GM19455 (cell line): ENCODE measurements at regions not wholly inside any gene's neighbourhood (a gene's known extent, or its start where the extent isn't known, plus 50 kb on each side); places are given as distances from the start of the nearest gene placed in this dataset.

Source experiments
- ATAC-seq: cut with Tn5 transposase; IDR thresholded peaks from one replicate; pipeline ENCODE4 v1.9.1; 2021; ENCODE audit not compliant: unreplicated experiment

DNA sequence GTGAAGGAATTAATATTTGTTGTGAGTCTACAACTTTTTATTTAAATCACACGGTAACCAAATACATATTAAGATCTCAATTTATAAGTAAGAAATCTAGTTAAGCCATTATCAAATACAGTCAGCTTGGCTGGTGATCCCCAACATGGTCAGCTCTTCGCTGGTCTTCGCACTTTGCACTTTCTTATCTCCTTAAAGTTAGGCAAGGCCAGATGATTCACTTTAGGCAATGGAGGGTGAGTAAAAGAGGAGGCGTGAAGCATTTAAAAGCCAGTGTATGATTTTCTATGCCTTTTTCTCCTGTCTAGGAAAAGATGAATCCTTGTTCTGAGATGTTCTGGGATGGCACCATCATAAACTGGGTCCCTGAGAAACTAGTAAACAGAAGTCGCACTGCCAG is 793.7 kb upstream of the ARGLU1 start:
- ATAC-seq: no peak

DNA sequence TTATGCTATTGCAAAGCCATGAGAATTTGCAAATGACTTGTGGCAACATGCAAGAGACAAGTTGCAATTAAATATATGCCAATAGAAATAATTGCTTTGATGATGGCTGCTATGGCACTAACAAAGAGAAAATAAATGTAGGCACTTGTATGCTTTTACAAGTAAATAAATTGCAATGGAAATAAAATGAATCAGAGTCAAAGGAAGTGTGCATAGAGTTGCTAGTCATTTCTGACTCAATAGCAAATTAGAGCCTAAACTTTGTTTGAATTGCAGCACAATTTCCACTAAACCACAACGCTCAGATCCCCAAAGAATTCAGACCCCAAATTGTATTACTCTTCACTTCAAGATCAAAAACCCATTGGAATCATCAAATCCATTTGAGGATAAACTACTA is 792.1 kb upstream of the ARGLU1 start:
- ATAC-seq: no peak

DNA sequence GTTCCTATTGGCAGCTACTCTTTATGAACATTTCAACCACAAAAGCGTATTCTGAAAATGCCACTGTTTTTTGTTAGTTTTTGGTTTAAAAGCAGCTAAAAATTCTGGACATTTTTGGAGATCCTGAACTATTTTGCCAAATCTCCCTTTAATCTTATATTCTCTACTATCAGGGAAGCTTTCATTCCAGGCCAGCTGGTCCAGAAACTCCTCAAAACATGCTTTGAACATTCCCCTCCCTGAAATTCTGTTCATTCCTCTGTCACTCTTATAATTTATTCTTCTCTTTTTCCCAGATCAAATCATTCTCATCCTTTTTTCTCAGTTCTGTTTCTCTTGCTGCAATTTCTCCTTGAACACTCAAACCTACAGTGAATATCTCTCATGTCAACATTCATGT is 790.9 kb upstream of the ARGLU1 start:
- ATAC-seq: no peak

DNA sequence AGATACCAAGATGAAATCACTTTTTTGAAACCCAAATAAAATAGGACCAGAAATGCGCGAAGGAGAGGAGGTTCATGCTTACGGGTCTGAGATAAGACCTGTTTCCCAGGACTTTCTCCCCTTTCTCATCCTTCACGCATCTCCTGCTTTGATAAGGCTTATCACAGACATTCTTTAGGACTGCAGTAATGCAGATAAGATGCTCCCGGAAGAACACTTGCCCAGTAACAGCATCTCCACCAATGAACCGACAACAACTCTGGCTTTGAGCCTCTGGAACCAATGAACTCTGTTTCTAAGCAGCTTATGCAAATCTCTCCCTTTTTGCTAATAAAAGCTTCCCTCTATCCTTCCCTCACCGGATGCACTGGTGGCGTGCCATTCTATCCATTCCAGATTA is 783.4 kb upstream of the ARGLU1 start:
- no peak for ATAC-seq

DNA sequence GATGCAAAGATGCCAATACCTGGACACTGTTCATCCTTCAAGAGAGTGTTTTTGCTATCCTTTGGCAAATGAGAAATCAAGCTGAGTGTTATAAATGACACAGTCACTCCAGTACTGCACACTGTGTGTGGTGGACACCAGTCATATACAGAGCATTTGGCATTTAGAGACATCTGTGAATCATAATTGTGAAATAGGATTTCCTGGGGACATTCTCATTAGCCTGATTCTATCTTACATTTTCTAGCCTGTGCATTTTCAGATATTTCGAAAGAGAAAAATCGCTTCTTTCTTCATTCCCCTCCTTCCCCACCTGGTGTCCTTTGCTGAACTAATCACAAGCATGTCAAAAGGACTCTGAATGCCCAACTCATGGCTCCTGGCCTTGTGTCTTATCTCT is 781.0 kb upstream of the ARGLU1 start:
- ATAC-seq: no peak

DNA sequence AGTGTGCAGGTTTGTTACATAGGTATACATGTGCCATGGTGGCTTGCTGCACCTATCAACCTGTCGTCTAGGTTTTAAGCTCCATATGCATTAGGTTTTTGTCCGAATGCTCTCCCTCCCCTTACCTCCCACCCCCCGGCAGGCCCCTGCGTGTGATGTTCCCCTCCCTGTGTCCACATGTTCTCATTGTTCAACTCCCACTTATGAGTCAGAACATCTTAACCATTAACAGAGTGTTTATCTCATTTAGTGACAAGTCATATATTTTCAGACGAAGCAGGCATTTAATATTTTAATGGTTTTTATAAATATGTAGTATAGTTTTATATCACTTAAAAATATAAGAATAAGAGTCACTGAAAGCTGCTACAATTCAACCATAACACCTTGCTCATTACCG is 780.5 kb upstream of the ARGLU1 start:
- ATAC-seq: no peak

DNA sequence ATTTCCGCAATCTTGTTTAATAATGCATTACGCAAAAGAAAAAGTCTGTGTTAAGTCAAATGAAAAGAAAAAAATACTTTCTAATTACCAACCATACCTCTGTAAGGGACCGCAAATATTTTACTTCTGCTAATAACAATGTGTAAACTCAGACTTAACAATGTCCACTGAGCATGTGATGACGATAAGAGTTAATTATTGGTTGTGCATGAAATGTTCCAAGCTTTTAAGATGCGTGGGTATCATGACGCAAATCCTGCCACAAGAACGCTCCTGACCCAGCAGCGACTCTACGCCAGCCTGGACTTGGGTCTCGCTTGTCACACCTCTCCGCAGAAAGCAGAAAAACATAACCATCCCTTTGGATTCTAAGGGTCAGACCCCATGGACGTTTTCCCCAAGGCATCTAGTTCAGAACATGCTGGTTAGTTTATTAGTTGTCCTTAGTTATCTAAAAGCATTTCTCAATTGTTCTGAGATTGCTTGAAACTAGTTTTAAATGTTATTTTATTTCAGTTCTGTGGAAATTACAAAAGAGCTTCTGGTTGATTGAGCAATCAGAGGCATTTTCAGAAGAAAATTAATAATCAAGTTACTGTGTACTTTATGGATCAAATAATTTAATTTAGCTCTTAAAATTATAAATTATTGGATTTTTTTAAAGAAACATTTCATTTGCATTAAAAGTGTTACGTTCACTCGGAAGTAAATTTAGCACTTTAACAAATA is 779.9 kb upstream of the ARGLU1 start:
- ATAC-seq: no peak

DNA sequence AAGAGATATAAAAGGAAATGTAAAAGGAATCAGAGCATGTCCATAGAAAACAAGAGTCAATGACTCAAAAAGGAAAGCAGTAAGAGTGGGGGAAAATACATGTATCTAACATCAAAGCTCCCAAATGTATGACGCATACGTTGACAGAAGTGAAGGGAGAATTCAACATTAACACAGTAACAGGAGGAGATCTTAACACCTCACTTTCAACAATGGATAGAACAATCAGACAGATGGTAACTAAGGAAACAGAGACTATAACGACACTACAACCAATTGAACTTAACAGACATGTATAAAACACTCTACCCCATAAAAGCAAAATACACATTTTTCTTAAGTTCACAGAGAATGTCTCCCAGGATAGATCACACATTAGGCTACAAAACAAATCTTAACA is 774.8 kb upstream of the ARGLU1 start:
- no peak for ATAC-seq

DNA sequence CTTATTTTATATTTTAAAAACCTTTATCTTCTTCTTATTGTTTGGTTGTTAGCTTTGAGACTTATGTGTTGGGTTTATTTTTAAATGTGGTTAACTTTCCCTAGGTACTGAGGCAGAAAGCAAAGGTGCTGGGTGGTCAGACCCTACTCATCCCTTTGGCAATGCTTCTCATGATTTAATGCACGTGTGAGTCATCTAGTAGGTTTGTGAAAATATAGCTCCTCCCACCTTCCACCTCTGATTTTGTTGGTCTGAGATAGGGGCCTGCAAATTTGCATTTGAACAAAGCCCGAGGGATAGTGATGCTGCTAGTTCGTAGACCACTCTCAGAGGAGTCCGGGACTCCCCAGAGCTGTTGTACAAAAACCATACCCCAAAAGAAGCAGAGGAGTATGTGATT is 771.3 kb upstream of the ARGLU1 start:
- ATAC-seq: no peak

DNA sequence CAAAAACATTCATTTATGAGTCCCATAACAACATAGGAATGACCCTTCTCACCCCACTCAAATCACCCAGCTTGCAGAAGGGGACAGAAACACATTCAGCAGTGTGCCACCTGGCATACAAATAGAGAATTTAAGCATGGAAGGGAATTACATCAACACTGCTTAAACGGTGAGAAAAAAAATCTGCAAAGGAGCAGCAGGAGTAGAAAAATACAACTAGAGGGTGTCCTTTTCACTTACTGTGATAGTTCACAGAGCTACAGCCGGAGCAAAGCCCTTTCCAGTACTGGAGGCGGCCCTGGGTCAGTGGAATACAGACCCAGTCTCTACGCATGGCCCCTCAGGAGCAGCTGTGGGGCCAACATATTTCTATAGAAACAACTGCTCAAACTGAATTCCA is 764.3 kb upstream of the ARGLU1 start:
- ATAC-seq: no peak

DNA sequence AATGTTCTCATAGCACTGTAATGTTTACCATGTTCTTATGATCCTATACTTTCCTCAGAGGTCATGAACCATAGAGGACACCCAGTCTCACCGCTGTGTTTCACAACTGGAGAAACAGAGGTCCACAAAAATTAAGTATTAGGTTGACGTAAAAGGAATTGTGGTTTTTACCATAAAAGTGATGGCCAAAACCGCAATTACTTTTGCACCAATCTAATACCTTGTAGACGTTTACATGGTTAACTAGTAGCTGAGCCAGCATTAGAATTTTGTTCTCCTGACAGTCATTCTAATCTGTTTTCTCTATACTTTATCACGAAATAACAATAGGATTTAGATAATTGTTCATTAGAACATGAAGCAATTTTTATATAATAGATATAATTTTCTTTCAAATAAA is 763.4 kb upstream of the ARGLU1 start:
- ATAC-seq: no peak

DNA sequence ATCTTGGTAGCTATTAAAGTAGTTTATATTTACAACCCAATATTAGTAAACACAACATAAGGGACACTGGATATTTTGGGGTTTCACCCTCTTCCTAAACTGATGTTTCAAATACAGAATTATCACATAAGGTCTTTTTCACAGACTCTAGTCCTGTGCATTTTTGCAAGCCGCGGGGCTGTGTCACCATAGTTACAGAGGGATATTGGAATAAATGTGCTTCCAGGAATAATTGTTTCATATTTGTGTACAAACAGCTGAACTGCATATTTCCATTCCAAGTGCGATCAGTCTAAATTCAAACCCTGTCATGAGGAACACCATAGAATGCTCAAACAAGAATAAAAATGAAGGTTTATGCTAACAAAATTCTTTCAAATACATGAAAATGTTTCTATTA is 762.5 kb upstream of the ARGLU1 start:
- no peak for ATAC-seq

DNA sequence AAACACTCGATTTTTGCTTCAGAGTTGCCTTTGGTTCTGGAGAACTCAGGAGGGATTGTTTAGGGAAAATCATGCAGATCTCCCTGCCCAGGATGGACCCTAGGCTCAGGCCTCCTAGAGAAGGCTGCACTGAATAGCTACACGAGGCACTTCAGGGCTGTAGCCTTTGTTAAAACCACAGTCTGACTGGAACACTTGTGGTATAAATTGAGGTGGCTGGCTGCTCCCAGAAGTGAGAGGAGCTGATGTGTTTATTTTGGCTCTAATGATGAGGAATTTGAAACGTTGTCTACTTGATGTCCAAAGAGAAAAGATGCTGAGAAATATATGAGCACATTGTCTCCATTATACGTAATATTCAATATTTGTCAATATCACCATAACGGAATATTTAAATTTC is 762.1 kb upstream of the ARGLU1 start:
- no peak for ATAC-seq

DNA sequence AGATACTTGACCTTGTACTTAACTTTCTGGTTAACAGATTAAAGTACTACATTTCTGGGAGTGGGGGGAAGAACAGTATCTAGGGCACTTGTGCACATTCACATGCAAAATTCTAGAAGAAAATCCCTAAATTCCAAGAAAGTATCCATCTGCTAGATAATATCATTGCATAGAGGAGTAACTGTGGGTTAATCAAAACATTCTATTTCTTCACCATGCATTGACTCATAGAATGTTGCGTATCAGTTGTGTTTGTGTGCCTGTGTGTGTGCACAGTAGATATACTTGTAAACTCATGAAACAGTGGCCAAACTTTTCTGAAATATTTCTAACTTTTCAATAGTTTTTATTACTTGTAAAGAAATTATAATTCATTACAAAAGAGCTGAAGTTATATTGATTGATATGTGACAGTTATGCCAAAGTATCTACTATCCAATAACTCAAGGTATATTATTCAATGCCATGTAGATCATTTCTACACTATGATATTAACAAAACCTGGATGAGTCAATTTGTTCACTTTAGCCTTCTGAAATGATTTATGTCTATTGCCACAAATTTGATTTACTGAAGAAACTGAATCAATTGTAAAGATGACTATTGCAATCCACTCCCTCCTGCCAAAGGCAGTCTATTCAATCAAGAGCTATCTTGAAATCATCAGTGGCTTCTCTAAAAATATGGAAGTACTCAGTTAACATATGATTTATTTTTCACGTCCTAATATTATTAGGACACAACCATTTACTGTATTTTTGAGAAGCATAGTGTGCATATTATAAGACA is 756.7 kb upstream of the ARGLU1 start:
- no peak for ATAC-seq

DNA sequence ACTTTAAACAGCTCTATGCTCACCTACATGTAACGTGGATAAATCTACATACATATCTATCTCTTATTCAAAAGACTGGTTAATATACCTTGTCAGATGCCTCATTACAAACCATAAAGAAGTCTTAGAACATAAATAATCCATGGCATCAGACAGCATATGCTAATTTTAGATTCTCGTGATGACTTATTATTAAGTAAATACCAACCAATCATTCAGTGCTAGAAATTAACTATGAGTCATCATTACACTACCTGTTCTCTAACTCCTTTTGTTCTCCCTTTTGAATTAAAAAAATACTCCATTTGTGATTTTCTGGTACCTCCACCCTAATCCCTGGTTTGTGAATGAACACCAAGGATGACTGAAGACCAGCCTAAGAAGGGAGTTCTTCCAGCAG is 754.3 kb upstream of the ARGLU1 start:
- no peak for ATAC-seq

DNA sequence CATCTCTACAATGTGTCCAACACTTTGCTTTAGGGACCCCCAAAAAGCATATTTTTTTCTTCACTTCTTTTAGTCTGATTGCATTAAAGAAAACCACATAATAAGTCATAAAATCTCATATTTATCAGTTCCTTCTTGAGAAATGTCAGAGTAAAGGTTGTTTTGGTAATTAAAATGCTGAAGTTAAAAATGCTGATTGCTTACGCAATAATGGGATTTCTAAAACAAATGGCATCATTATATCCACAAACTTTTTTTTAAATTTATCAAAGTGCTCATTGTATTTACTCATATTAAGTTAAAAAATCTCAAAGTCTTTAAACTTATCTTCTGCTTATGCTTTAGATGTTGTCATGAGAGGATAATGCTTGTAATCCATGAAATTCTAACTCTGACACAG is 737.2 kb upstream of the ARGLU1 start:
- no peak for ATAC-seq

DNA sequence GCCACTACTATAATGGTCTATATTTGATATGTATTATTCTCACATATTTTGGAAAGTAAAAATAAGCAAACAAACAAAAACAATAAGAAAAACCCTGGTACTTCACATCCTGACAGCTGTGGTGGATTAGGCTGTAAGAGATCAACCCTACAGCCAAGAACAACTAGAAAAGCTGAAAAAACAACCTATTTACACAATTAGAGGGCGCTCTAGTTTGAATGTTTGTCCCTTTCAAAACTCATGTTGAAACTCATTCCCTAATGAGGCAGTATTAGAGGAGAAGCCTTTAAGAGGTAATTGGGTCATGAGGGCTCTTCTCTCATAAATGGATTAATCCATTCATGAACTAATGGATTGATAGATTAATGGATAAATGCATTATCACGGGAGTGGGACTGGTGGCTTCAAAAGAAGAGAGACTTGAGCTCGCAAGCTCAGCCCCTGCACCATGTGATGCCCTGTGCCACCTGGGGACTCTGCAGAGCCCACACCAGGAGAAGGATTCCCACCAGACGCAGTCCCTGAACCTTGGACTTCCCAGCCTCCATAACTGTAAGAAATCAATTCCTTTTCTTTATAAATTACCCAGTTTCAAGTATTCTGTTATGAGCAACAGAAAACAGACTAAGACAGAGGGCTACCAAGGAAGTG is 733.9 kb upstream of the ARGLU1 start:
- ATAC-seq: no peak

DNA sequence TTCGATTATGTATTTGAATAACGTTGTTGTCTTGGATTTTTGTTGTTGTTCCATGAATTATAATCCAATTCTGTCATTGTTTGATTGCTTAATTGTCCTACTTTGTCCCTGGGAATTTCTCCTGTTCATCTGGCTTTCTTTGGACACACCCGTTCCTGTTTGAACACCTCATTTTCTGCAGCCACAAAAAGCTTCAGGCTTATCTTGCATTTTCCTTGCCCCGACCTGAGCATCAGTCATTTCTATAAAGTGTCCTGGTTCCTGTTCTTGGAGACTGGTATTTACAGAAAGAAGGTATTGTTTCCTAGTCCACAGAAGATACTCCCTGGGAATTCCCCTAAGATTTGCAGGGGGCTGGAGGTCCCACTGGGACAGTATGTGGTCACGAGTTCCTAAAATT is 731.8 kb upstream of the ARGLU1 start:
- no peak for ATAC-seq

DNA sequence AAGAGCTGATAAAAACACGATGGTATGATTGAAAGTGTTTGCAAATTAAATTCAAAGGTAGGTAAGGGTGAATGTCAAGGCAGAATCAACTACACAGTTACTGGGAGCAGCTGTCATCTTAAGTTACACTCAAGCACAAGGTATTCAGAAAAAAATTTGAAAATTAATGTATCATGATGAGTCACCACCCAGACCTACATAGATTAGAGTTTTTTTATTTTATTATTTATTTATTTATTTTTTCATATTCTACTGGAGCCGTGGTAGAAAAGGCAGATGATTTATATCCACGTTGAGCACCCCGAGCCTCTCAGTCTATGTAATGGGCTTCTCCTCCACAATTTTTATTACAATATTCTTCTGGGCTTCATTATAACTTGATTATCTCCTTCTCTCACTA is 728.9 kb upstream of the ARGLU1 start:
- ATAC-seq: no peak

DNA sequence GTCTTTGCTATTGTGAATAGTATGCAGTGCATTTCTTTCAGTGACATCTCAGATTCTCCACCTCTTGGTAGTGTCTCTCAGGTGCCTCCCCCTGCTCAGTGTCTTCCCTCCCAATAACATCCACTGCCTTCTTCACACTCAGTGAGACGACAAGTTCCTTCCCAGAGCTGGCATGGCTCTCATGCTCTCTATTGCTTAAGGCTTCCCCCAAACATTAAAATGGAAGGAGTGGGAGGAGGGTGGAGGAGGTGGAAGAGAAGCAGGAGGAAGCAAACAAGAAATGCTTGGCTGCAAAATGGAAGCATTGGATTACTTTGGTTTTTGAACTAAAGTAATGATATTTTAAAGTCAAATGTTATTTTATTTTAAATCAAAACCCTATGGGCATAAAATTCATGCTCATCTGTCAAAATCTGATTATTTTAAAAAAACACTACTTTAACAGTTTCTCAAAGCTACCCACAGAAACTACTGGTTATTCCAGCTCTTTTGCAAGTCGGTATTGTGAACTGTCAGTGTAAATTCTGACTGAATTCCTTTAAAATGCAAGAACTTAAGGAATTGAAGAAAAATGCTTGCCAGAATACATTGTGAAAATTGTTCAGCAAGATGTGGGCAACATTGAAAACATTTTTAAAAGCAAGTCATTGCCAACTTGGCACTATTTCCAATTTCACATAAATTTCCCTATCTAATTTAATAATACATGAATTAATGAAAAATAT is 727.6 kb upstream of the ARGLU1 start:
- ATAC-seq: no peak

DNA sequence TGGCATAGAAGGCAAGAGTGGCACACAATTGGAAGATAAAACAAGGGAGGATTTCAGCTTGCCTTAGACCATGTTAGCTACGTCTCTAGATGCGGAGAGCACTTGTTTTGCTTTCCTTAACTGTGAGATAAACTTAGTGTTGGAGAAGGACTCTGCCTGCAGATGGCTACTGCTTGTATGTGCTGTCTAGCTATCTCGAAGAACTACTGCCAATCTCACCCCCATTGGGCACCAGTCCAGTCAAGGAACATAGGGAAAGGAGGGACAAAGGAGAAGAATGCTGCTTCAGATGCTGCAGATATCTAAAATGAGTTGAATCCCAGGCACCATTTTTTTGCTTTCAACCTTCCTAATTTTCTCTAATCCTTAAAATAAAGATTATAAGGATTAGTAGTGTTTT is 726.0 kb upstream of the ARGLU1 start:
- ATAC-seq: no peak

DNA sequence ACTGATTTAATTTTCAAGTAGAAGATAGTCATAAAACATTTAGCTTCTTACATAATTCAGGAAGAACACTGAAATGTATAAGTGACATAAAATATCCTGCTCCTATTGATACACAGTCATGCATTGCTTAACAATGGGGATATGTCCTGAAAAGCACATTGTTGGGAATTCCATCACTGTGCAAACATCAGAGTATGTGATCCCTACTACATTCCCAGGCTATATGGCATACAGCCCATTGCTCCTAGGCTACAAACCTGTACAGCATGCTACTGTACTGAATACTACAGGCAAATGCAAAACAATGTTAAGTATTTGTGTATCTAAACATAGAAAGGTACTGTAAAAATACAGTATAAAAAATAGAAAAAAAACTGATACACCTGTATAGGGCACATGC is 723.9 kb upstream of the ARGLU1 start:
- ATAC-seq: no peak
